ENCODE measurements at regions not wholly inside any gene's neighbourhood (a gene's known extent, or its start where the extent isn't known, plus 50 kb on each side); places are given as distances from the start of the nearest gene placed in this dataset.

DNA sequence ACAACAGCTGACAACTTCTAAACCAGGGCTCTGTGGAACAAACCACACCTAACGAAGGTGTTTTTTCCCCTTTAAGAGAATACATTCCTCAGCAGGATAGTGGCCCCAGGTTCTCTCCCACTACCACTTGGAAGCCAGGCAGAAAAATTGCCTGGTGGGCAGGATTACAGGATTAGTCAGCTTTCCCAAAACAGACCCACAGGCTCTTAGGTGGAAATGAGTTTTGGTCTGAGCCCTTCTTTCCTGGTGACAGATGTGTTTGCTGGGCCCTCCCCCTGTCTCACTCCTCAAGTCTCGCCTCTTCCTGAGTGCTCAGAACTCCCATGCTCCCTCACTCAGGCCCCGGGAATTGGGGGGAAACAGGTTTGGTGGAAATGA, 139.4 kb upstream of the HAAO start:
- no peak for ATAC-seq
- DNase-seq (ENCODE audit: low spot score), result no peak
- intact Hi-C loops (cut with DNase I), result no loop called here

DNA sequence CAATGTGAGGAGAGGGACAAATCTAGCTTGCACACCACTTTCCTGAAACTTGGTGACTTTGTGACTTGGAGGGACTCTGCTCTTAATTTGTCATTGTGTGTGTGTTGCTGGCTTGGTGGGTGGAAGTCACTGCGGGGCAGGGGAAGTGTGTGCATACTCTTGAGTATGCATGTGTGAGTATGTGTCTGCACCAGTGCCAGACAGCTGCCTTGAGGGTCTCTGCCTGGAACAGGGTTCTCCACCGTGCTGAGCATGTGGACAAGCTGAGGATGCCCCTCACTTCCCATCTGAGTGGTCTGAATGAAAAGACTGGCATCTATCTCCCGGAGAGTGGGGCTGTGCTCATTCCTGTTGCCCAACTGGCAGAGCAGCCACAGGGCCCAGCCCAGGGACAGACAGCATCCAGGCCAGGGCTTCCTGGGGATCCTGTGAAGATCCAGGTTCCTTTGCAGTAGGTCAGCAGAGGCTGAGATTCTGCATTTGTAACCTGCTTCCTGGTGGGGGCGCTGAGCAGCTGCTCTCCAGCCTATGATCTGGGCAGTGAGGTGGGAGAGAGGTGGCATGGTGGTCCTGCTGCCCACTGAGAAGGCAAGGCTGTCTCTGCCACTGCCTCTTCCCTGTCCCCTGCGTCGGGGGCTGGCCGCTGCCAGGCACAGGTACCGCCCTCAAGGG, 138.9 kb upstream of the HAAO start:
- no peak for ATAC-seq
- intact Hi-C loops (cut with DNase I), result no loop called here
- DNase-seq (ENCODE audit: low spot score), result no peak

GRCh38 chr2:42930025-42930581, 137.7 kb upstream of the HAAO start:
- no peak for ATAC-seq
- intact Hi-C loops (cut with DNase I), result no loop called here
- no peak for DNase-seq (ENCODE audit: low spot score)

DNA sequence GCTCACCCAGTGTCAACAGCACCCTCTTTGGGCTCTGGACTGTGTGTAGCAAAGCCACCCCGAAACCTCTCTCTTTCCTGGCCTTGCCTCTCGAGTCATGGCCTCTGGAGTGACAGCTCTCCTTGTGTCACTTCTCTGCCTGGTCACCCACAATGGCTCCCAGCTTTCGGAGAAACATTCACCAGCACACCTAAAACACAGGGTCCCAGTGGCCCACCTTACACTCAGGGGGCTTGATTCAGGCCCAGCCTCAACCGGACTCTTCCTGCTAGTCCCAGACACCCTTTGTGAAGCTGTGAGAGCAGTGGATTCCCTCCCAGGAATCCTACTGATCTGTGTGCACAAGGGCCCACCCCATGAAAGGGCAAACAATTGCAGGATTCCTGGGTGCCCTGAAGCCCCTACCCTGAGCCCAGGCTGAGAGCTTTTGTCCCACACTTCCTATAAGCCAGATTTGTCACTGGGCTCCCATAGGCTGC, 137.2 kb upstream of the HAAO start:
- intact Hi-C loops (cut with DNase I), result no loop called here
- DNase-seq (ENCODE audit: low spot score) (no peak), ATAC-seq (no peak)

GRCh38 chr2:42928692-42929545, 136.5 kb upstream of the HAAO start:
- intact Hi-C loops (cut with DNase I), result no loop called here
- peak; percentile 2 for ATAC-seq
- no peak for DNase-seq (ENCODE audit: low spot score)

- intact Hi-C loops (cut with DNase I), result no loop called here
- DNase-seq (ENCODE audit: low spot score) (no peak), ATAC-seq (no peak)
Observed at GRCh38 chr2:42928161-42928691, 135.8 kb upstream of the HAAO start.

GRCh38 chr2:42927334-42928160, 135.2 kb upstream of the HAAO start:
- intact Hi-C loops (cut with DNase I), result no loop called here
- ATAC-seq (no peak), DNase-seq (ENCODE audit: low spot score) (no peak)

DNA sequence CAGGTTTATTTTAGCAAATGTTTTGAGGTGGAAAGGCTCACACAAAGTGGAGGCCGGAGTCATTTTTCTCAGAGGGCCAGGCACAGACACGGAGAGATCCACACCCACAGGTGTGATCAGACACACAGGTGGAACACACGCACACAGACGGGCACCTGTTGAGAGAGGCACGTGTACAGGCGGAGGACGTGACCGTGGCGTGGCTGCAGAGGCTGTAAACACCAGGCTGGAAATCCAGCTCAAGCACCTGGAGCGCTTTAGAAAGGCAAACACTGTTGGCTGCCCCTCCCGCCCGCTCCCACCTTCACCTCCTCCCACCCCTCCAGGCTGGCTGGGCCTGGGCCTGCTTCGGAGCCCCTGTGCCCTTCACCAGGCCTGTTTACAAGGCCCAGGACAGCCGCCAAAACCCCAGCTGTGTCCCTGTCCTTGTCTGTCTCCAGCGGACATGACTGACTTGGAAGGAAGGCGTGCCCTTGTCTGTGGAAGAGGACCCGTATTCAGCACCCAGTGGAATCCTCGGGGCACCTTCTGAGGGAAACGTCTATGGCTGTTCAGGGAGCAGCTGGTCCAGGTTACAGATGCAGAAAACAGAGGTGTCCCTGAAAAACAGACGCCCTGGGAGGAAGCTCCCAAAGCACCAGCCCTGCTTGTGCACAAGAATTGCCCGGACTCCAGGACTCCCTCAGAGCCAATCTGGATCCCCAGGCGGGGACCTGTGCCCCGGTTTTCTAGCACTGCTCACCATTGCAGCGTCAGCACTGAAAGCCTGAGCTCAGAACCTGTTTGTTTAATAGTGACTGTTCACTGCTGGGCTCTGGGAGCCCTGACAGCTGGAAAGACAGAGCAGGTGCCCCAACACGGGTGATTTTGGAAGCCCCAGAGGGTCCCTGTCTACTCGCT, 134.3 kb upstream of the HAAO start:
- intact Hi-C loops (cut with DNase I), result no loop called here
- ATAC-seq (no peak), DNase-seq (ENCODE audit: low spot score) (no peak)

- no peak for DNase-seq (ENCODE audit: low spot score)
- peak; percentile 29 for ATAC-seq
- intact Hi-C loops (cut with DNase I), result no loop called here
Observed at GRCh38 chr2:42925742-42926433, 133.5 kb upstream of the HAAO start.

GRCh38 chr2:42924418-42924886, 132.1 kb upstream of the HAAO start:
- ATAC-seq, result no peak
- peak; percentile 82 for DNase-seq (ENCODE audit: low spot score)
- intact Hi-C loops (cut with DNase I), result no loop called here

- ATAC-seq (no peak), DNase-seq (ENCODE audit: low spot score) (no peak)
- intact Hi-C loops (cut with DNase I), result no loop called here
Observed at GRCh38 chr2:42923580-42924417, 131.4 kb upstream of the HAAO start.

DNA sequence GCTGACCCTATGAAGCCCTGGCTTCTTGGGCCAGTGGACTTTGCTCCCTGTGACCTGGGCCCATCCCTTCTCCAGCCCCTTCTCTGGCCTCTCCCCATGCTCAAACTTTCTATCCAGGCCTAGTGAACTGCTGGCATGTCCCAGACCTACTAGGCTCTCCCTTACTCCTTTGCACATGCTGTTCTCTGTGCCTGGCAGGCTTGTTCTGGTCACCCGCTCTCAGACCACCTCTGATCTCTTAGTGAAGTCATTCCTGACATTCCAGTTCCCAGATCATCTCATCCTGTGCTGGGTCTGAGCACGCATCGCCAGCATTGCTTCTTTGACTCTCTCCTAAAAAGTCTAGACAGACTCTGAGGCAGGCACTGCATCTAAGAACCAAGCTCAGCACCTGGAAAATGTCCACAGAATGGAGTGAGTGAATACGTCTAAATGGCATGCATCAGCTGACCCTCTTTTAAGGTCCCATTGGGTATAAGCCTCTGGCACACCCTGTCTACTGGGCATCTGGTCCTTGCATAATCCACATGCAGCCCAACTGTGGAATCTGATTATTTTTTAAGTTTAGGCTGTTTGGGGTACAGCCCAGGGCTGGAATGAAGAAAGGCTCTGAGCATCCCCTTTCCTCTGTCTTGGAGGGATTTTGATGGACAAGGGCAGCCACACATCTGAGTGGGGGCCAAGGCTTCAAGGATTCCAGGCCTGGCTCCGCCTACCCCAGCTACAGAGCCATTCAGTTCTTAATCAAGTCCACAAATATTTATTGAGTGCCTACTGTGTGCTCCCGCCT, 130.6 kb upstream of the HAAO start:
- intact Hi-C loops (cut with DNase I), result no loop called here
- DNase-seq (ENCODE audit: low spot score) (no peak), ATAC-seq (peak; percentile 40)

DNA sequence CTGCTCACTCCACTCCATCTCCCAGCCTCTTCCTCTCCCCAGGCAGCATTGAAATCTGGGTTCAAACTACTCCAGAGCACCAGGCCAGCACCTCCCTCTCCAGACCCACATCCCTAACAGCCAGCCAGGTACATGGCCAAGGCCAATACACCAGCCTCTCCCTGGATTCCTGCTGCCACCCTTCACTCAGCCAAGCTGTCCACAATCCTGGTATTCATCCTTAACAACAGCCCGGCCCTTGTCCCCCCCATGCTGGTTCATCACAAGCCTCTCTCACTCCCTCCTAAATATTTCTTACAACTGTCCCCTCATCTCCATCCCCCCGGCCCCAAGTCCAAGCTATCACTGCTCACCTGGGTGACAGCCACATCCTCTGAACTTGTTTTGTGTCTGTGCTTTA, 129.9 kb upstream of the HAAO start:
- intact Hi-C loops (cut with DNase I), result no loop called here
- ATAC-seq, result no peak
- peak; percentile 52 for DNase-seq (ENCODE audit: low spot score)

DNA sequence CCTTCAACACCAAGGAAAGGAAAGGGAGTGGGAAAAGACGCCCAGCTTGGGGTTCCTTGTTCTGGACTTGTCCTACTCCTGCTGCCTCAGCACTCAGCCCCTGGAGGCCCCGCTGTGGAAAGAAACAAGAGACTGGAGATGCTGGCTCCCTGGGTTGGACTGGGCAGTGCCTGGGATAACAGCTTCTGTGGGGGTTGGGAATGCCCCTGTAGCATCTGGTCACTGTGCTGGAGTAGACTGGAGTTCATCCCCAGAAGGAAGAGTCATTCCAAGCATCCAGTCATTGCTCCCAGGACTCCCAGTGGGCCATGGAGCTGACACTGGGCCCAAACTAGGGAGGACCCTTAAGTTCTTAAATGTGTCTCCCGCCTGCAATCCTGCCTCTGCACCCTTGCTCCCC, 129.3 kb upstream of the HAAO start:
- no peak for ATAC-seq
- intact Hi-C loops (cut with DNase I), result no loop called here

DNA sequence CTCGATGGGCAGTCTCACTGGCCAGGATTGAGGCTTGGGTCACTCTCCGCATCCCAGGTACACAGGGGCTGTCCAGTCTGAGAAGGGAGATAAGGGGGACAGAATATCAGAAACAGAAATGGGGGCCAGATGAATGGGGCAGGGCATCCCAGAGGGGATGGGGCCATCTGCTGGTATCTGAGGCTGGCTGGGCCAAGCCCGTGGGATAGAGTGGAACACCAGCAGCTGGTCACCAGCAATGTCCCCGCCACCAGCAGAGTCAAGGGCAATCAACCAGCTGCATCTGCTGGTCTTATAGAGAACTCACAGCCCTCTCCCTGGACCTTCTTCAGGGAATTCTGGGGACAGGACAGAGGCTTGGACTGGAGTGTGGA, 128.8 kb upstream of the HAAO start:
- intact Hi-C loops (cut with DNase I), result no loop called here
- DNase-seq (ENCODE audit: low spot score) (no peak), ATAC-seq (no peak)

More for the DNA sequence above, 129.3 kb upstream of the HAAO start:
- DNase-seq (ENCODE audit: low spot score), result no peak
